NCI-H2081 (cell line): ENCODE measurements at regions not wholly inside any gene's neighbourhood (a gene's known extent, or its start where the extent isn't known, plus 50 kb on each side); places are given as distances from the start of the nearest gene placed in this dataset.

Source experiments
- DNase-seq, 2 experiments: peaks; one replicate each; lab custom pipeline; 2025; lab: John Stamatoyannopoulos, UW

- no peak for DNase-seq
These were observed 146.8 kb downstream of the LRIG2 start for GRCh38 chr1:113219828-113220227.

GRCh38 chr1:113223040-113223439 is 150.0 kb downstream of the LRIG2 start:
- DNase-seq: no peak

- DNase-seq: no peak
These were observed 150.5 kb downstream of the LRIG2 start for GRCh38 chr1:113223546-113223945.

GRCh38 chr1:113226148-113226547 is 153.2 kb downstream of the LRIG2 start:
- DNase-seq: no peak

GRCh38 chr1:113231866-113232265 is 158.4 kb upstream of the MAGI3 start:
- no peak for DNase-seq

GRCh38 chr1:113233441-113233840 is 156.9 kb upstream of the MAGI3 start:
- no peak for DNase-seq

- DNase-seq: no peak
These were observed 149.1 kb upstream of the MAGI3 start for GRCh38 chr1:113241237-113241636.

- DNase-seq: no peak
These were observed 147.8 kb upstream of the MAGI3 start for GRCh38 chr1:113242481-113242880.

- DNase-seq: no peak
These were observed 146.8 kb upstream of the MAGI3 start for GRCh38 chr1:113243529-113243928.

GRCh38 chr1:113244112-113244820 is 146.0 kb upstream of the MAGI3 start:
- DNase-seq: no peak

GRCh38 chr1:113245252-113245651 is 145.1 kb upstream of the MAGI3 start:
- DNase-seq: no peak

GRCh38 chr1:113246929-113247328 is 143.4 kb upstream of the MAGI3 start:
- DNase-seq: no peak

GRCh38 chr1:113247355-113247754 is 143.0 kb upstream of the MAGI3 start:
- no peak for DNase-seq

- DNase-seq: no peak
These were observed 142.5 kb upstream of the MAGI3 start for GRCh38 chr1:113247782-113248181.

GRCh38 chr1:113248494-113248893 is 141.8 kb upstream of the MAGI3 start:
- DNase-seq: no peak

- DNase-seq: no peak
These were observed 140.2 kb upstream of the MAGI3 start for GRCh38 chr1:113250161-113250560.

GRCh38 chr1:113252166-113252565 is 138.1 kb upstream of the MAGI3 start:
- no peak for DNase-seq

- no peak for DNase-seq
These were observed 137.1 kb upstream of the MAGI3 start for GRCh38 chr1:113253187-113253586.

- DNase-seq: no peak
These were observed 136.7 kb upstream of the MAGI3 start for GRCh38 chr1:113253590-113253989.

- DNase-seq: no peak
These were observed 135.1 kb upstream of the MAGI3 start for GRCh38 chr1:113255038-113255719.

GRCh38 chr1:113255720-113256347 is 134.5 kb upstream of the MAGI3 start:
- no peak for DNase-seq

GRCh38 chr1:113256348-113256729 is 134.0 kb upstream of the MAGI3 start:
- DNase-seq: no peak

- no peak for DNase-seq
These were observed 130.3 kb upstream of the MAGI3 start for GRCh38 chr1:113259988-113260387.
